ENCODE measurements at regions not wholly inside any gene's neighbourhood (a gene's known extent, or its start where the extent isn't known, plus 50 kb on each side); places are given as distances from the start of the nearest gene placed in this dataset.

GRCh38 chr11:103542851-103543250 lies 433.6 kb downstream of the DYNC2H1 start:
- SMC1A ChIA-PET (ENCODE audit: uncharacterized antibody, unreplicated experiment), result no interaction called here

DNA sequence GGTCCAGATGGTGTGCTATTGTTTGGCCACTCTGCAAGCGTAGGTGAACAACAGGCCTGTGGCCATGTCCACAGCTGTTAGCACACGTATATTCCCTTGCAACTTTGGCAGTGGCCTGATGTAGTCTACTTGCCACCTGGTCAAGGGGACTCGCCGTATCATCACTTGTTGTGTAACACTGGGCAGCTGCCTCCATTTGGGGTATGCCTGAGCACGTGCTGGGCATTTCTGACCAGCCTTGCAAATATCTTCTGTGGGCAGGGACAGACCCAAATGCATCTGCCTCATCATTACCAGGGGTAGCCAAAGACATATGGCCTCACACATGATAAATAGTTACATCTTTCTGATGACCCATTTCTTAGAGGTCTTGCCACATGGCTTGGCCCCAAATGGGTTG lies 434.2 kb downstream of the DYNC2H1 start:
- no peaks in the 10 kb centered on the region for H4K20me1 ChIP-seq (ENCODE audit: control insufficient read depth, insufficient read depth)
- no peaks in the 10 kb centered on the region for H3K4me1 ChIP-seq (ENCODE audit: control insufficient read depth, insufficient read depth, low read length)
- RAD21 ChIA-PET (ENCODE audit: unreplicated experiment), result no interaction called here
- SMC1A ChIA-PET (ENCODE audit: uncharacterized antibody, unreplicated experiment), result no interaction called here
- DNase-seq (ENCODE audit: low read depth, low spot score) (no peak), ATAC-seq (no peak), FAIRE-seq (no peak)
- WGBS (ENCODE audit: insufficient coverage, insufficient replicate concordance, low lambda C conversion rate, missing lambda C conversion rate), result 18% methylated on average over 5 of the region's 5 CpGs
- intact Hi-C loops (cut with micrococcal nuclease; ENCODE audit: unreplicated experiment) (no loop called here), in situ Hi-C loops (cut with MboI) (no loop called here)
- H3K27ac ChIP-seq (ENCODE audit: control insufficient read depth, insufficient read depth), result no peak overlapping the region
- no peak overlapping the region for H3K4me3 ChIP-seq
- no peaks in the 10 kb centered on the region for H3K79me2 ChIP-seq (ENCODE audit: control insufficient read depth, insufficient read depth, low read length)
- no peaks in the 10 kb centered on the region for H3K27me3 ChIP-seq (replicated peaks in 1 of 2; ENCODE audit: control insufficient read depth in 2 of 2, insufficient read depth in 2 of 2, low read length in 1 of 2)
- H3K9me3 ChIP-seq (replicated peaks; ENCODE audit: control insufficient read depth, insufficient read depth, low read length), result no peaks in the 10 kb centered on the region; the same call in 2 of the 3 replicates
- POLR2A ChIA-PET, result no interaction called here
- no TSS peak for BruUV-seq (replicated peaks)
- H3K9ac ChIP-seq (ENCODE audit: control insufficient read depth, insufficient read depth, low read length), result no peak overlapping the region
- CTCF ChIA-PET, result no interaction called here
- H3K36me3 ChIP-seq (ENCODE audit: control insufficient read depth in 2 of 2, insufficient read depth in 2 of 2, low read length in 1 of 2), result no peaks in the 10 kb centered on the region
- no peak overlapping the region for H2AFZ ChIP-seq (ENCODE audit: control insufficient read depth, low read depth, low read length)
- H3K4me2 ChIP-seq (ENCODE audit: control insufficient read depth, insufficient read depth), result no peak overlapping the region
- TF ChIP-seq, protein P1, sequence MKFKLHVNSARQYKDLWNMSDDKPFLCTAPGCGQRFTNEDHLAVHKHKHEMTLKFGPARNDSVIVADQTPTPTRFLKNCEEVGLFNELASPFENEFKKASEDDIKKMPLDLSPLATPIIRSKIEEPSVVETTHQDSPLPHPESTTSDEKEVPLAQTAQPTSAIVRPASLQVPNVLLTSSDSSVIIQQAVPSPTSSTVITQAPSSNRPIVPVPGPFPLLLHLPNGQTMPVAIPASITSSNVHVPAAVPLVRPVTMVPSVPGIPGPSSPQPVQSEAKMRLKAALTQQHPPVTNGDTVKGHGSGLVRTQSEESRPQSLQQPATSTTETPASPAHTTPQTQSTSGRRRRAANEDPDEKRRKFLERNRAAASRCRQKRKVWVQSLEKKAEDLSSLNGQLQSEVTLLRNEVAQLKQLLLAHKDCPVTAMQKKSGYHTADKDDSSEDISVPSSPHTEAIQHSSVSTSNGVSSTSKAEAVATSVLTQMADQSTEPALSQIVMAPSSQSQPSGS (IDR thresholded peaks at IDR 0.05; ENCODE audit: low read length), result no peak
- TF ChIP-seq RFX5 (IDR thresholded peaks at IDR 0.05; ENCODE audit: low read depth, low read length) (no peak), CEBPZ (IDR thresholded peaks at IDR 0.05; ENCODE audit: low read depth, low read length) (no peak), TAF1 (IDR thresholded peaks at IDR 0.05; ENCODE audit: borderline replicate concordance, low read depth, low read length) (no peak)
- TF ChIP-seq, protein P2, sequence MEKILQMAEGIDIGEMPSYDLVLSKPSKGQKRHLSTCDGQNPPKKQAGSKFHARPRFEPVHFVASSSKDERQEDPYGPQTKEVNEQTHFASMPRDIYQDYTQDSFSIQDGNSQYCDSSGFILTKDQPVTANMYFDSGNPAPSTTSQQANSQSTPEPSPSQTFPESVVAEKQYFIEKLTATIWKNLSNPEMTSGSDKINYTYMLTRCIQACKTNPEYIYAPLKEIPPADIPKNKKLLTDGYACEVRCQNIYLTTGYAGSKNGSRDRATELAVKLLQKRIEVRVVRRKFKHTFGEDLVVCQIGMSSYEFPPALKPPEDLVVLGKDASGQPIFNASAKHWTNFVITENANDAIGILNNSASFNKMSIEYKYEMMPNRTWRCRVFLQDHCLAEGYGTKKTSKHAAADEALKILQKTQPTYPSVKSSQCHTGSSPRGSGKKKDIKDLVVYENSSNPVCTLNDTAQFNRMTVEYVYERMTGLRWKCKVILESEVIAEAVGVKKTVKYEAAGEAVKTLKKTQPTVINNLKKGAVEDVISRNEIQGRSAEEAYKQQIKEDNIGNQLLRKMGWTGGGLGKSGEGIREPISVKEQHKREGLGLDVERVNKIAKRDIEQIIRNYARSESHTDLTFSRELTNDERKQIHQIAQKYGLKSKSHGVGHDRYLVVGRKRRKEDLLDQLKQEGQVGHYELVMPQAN (conservative IDR thresholded peaks at IDR 0.05), result no peak

More at GRCh38 chr11:103542851-103543250, 433.6 kb downstream of the DYNC2H1 start:
- RAD21 ChIA-PET (ENCODE audit: unreplicated experiment), result no interaction called here
- Histone ChIP-seq H3K36me3 (ENCODE audit: control insufficient read depth in 2 of 2, insufficient read depth in 2 of 2, low read length in 1 of 2) (no peaks in the 10 kb centered on the region), H3K27me3 (replicated peaks in 1 of 2; ENCODE audit: control insufficient read depth in 2 of 2, insufficient read depth in 2 of 2, low read length in 1 of 2) (no peaks in the 10 kb centered on the region), H3K4me2 (ENCODE audit: control insufficient read depth, insufficient read depth) (no peak overlapping the region), H3K4me1 (ENCODE audit: control insufficient read depth, insufficient read depth, low read length) (no peaks in the 10 kb centered on the region), H2AFZ (ENCODE audit: control insufficient read depth, low read depth, low read length) (no peak overlapping the region), H3K79me2 (ENCODE audit: control insufficient read depth, insufficient read depth, low read length) (no peaks in the 10 kb centered on the region), H3K27ac (ENCODE audit: control insufficient read depth, insufficient read depth) (no peak overlapping the region), H3K9me3 (replicated peaks; ENCODE audit: control insufficient read depth, insufficient read depth, low read length) (no peaks in the 10 kb centered on the region; the same call in 2 of the 3 replicates), H3K4me3 (no peak overlapping the region), H3K9ac (ENCODE audit: control insufficient read depth, insufficient read depth, low read length) (no peak overlapping the region), H4K20me1 (ENCODE audit: control insufficient read depth, insufficient read depth) (no peaks in the 10 kb centered on the region)
- no peak for FAIRE-seq
- no peak for TF ChIP-seq SMARCA5 (IDR thresholded peaks at IDR 0.05)
- TF ChIP-seq, protein P3, sequence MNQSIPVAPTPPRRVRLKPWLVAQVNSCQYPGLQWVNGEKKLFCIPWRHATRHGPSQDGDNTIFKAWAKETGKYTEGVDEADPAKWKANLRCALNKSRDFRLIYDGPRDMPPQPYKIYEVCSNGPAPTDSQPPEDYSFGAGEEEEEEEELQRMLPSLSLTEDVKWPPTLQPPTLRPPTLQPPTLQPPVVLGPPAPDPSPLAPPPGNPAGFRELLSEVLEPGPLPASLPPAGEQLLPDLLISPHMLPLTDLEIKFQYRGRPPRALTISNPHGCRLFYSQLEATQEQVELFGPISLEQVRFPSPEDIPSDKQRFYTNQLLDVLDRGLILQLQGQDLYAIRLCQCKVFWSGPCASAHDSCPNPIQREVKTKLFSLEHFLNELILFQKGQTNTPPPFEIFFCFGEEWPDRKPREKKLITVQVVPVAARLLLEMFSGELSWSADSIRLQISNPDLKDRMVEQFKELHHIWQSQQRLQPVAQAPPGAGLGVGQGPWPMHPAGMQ (IDR thresholded peaks at IDR 0.05; ENCODE audit: borderline replicate concordance), result no peak
- no peak for TF ChIP-seq HCFC1 (IDR thresholded peaks at IDR 0.05; ENCODE audit: low read length)
- TF ChIP-seq BACH1 (IDR thresholded peaks at IDR 0.05; ENCODE audit: borderline replicate concordance), result no peak
- TF ChIP-seq RAD51 (IDR thresholded peaks at IDR 0.05), result no peak
- no peak for TF ChIP-seq ZNF384 (IDR thresholded peaks at IDR 0.05; ENCODE audit: borderline replicate concordance, low read depth, low read length)
- TF ChIP-seq HDGF (IDR thresholded peaks at IDR 0.05), result no peak
- BruUV-seq (replicated peaks), result no TSS peak
- WGBS (ENCODE audit: insufficient coverage, insufficient replicate concordance, low lambda C conversion rate, missing lambda C conversion rate), result 28% methylated on average over 3 of the region's 3 CpGs
- ATAC-seq, result no peak
- CTCF ChIA-PET, result no interaction called here
- DNase-seq (ENCODE audit: low read depth, low spot score), result no peak
- POLR2A ChIA-PET, result no interaction called here
- intact Hi-C loops (cut with micrococcal nuclease; ENCODE audit: unreplicated experiment), result no loop called here
- in situ Hi-C loops (cut with MboI), result no loop called here

Measured in GM12878 (cell line).